Neural crest cell (in vitro differentiated cells): ENCODE measurements at regions not wholly inside any gene's neighbourhood (a gene's known extent, or its start where the extent isn't known, plus 50 kb on each side); places are given as distances from the start of the nearest gene placed in this dataset.
"Not testable (repeated sequence)": the region's sequence is repeated elsewhere in the genome, so short reads cannot be mapped to it uniquely, and the experiment has no call there.

Experiments used
- DNase-seq: peaks from one replicate; pipeline ENCODE4 v3.0.0; 2021; ENCODE audit warnings: low read depth, mixed read lengths, low spot score
- H3K27ac Mint-ChIP-seq: one replicate; pipeline ENCODE4 v1.8.0; 2021; ENCODE audit warnings: mild to moderate bottlenecking, mixed read lengths; ENCODE audit not compliant: unreplicated experiment
- H3K27me3 Mint-ChIP-seq: 2 replicates; pipeline ENCODE4 v1.8.0; 2021; ENCODE audit warnings: low read depth, mild to moderate bottlenecking, mixed read lengths
- H3K36me3 Mint-ChIP-seq: 2 replicates; pipeline ENCODE4 v1.8.0; 2021; ENCODE audit warnings: low read depth, mild to moderate bottlenecking, mixed read lengths
- H3K4me1 Mint-ChIP-seq: 2 replicates; pipeline ENCODE4 v1.8.0; 2021; ENCODE audit warnings: mixed read lengths
- H3K4me3 Mint-ChIP-seq: one replicate; pipeline ENCODE4 v1.8.0; 2021; ENCODE audit warnings: mild to moderate bottlenecking, mixed read lengths
- H3K9me3 Mint-ChIP-seq: 2 replicates; pipeline ENCODE4 v1.8.0; 2021; ENCODE audit warnings: mixed read lengths
- TF ChIP-seq, protein P1 (sequence below): fragments of 200-600 bp; sonication (generic); conservative IDR thresholded peaks from 2 replicates; pipeline ENCODE4 v1.5.0; 2021; ENCODE audit warnings: antibody characterized with exemption, mild to moderate bottlenecking

DNA sequence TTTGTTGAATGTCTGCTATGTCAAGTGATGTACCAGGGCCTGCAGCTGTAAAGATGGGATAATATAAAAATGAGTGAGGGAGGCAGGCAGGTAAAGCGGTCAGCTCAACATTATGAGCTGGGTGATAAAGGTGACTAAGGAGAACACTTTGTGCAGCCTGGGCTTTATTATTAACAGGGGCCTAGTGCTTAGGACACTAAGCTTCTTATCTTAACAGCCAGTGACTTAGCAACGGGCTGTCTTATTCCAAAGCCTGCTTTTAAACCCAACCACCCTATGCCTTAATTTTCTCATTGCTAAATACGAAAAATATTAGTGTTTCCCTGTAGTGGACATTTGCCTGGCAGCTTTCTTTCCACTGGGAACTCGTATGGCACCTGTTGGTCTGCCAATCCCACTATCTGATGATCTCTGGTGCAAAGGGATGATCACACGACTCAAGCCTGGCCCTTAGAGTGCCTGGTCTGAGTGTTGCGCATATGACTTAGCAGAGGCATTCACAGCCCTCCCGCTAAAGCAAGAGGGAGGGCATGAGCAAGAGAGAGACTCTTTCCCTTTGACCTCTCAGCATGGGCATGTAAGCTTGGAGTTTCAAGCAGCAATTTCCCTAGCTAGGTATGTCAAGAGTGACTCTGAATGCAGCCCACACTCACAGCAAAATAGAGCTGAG is 98.6 kb upstream of the PAPPA2 start:
- no peaks in the 10 kb centered on the region for H3K36me3 Mint-ChIP-seq
- no peaks in the 10 kb centered on the region for H3K9me3 Mint-ChIP-seq
- DNase-seq: no peak
- no peak overlapping the region for H3K4me3 Mint-ChIP-seq
- H3K27me3 Mint-ChIP-seq: peaks cover 5% of the 10 kb centered on the region
- TF ChIP-seq, protein P1, sequence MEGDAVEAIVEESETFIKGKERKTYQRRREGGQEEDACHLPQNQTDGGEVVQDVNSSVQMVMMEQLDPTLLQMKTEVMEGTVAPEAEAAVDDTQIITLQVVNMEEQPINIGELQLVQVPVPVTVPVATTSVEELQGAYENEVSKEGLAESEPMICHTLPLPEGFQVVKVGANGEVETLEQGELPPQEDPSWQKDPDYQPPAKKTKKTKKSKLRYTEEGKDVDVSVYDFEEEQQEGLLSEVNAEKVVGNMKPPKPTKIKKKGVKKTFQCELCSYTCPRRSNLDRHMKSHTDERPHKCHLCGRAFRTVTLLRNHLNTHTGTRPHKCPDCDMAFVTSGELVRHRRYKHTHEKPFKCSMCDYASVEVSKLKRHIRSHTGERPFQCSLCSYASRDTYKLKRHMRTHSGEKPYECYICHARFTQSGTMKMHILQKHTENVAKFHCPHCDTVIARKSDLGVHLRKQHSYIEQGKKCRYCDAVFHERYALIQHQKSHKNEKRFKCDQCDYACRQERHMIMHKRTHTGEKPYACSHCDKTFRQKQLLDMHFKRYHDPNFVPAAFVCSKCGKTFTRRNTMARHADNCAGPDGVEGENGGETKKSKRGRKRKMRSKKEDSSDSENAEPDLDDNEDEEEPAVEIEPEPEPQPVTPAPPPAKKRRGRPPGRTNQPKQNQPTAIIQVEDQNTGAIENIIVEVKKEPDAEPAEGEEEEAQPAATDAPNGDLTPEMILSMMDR: no peak
- H3K4me1 Mint-ChIP-seq: no peaks in the 10 kb centered on the region
- no peak overlapping the region for H3K27ac Mint-ChIP-seq

DNA sequence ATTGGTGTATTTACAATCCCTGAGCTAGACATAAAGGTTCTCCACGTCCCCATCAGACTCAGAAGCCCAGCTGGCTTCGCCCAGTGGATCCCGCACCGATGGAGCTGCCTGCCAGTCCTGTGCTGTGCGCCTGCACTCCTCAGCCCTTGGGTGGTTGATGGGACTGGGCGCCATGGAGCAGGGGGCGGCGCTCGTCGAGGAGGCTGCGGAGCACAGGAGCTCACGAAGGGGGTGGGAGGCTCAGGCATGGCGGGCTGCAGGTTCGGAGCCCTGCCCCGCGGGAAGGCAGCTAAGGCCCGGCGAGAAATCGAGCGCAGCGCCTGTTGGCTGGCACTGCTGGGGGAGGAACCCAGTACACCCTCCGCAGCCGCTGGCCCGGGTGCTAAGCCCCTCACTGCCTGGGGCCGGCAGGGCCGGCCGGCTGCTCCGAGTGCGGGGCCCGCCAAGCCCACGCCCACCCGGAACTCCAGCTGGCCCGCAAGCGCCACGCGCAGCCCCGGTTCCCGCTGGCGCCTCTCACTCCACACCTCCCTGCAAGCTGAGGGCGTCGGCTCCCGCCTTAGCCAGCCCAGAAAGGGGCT is 113.8 kb upstream of the PAPPA2 start:
- H3K27ac Mint-ChIP-seq, DNase-seq, H3K4me1 Mint-ChIP-seq, H3K27me3 Mint-ChIP-seq, H3K4me3 Mint-ChIP-seq, H3K36me3 Mint-ChIP-seq: not testable (repeated sequence)
- peaks cover 13% of the 10 kb centered on the region for H3K9me3 Mint-ChIP-seq

DNA sequence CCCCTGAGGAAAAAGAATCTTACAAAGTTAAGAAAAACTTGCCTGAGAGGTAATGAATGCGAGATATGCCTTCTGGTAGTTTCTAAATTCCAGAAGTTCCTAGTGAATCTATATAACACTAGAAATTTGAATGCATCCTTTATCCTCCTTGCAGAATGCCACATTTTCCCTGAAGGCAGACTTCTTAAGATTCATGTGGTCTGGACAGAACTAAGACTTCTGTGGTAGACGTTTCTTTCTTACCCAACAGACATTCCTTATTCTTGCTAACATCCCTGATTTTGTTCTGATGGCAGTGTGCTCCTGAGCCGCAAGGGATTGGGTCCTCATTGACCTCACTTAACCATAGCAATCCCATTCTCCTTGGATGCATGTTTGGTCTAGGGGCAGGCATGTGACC is 121.3 kb upstream of the PAPPA2 start:
- H3K4me1 Mint-ChIP-seq: no peaks in the 10 kb centered on the region
- H3K27ac Mint-ChIP-seq: no peak overlapping the region
- peaks cover 2% of the 10 kb centered on the region for H3K9me3 Mint-ChIP-seq

DNA sequence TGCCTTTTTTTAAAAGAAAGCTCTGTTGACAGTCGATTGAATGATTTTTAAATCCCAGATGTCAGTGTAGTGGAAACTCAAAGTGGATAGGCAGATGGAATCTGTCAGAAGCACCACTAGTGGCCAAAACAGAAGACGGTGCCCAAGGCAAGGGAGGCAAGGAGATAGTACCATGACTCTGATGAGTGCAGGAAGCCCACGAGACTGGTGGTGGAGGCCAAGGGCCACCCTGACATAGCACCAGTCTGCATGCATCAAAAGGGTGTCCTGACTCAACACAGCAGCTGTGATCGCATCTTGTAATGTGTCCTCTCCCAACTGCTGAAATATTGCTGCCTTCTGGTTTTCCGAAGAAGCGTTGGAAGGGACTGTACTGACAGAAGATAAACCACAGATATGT is 124.1 kb upstream of the PAPPA2 start:
- Mint-ChIP-seq H3K27me3 (no peaks in the 10 kb centered on the region), H3K4me1 (no peaks in the 10 kb centered on the region), H3K36me3 (no peaks in the 10 kb centered on the region), H3K4me3 (no peak overlapping the region), H3K9me3 (no peaks in the 10 kb centered on the region), H3K27ac (no peak overlapping the region)
- no peak for DNase-seq
- TF ChIP-seq, protein P1: no peak

More for the DNA sequence above, 121.3 kb upstream of the PAPPA2 start:
- H3K4me3 Mint-ChIP-seq: no peak overlapping the region
- no peaks in the 10 kb centered on the region for H3K36me3 Mint-ChIP-seq
- H3K27me3 Mint-ChIP-seq: no peaks in the 10 kb centered on the region
- TF ChIP-seq, protein P1: no peak
- DNase-seq: no peak

DNA sequence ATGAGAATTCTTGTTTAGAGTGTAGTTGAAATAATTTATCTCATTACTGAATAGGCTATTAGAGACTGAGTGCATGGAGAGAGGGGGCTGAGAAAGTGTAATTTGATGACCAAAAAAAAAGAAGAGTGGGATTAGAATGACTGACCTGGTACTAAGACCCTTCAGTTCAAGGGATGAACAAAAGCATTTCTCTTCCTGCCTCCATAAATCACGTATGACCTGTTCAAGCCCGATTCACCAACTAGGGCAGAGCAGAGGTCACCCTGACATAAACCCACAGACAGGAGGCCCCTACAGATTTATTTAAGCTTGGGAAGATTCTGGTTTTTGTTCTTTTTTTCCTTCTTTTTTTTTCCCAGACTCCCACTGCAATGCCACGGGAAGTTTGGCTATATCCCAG is 123.7 kb upstream of the COP1 start:
- TF ChIP-seq, protein P1: no peak
- peaks cover 6% of the 10 kb centered on the region for H3K4me1 Mint-ChIP-seq
- H3K4me3 Mint-ChIP-seq: no peak overlapping the region
- DNase-seq: no peak
- H3K9me3 Mint-ChIP-seq: no peaks in the 10 kb centered on the region
- H3K27me3 Mint-ChIP-seq: no peaks in the 10 kb centered on the region
- no peaks in the 10 kb centered on the region for H3K36me3 Mint-ChIP-seq
- no peak overlapping the region for H3K27ac Mint-ChIP-seq

DNA sequence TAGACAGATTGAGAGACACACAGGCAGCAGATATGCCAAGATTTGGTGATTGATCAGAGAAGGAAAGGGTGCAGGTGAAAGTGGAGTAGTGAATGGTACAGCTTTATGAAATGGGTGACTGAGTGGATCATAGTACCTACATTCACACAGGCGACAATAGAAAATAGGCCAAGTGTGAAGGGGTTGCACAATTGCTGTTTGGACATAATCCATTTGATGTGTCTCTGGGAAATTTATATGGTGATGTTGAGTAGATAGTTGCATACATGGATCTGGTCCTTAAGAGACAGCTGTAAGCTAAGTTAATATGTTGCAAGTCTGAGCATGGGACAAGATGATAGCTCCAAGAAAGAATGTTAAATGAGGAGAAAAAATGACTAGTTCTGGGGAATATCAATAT is 118.6 kb upstream of the COP1 start:
- no peaks in the 10 kb centered on the region for H3K27me3 Mint-ChIP-seq
- no peak overlapping the region for H3K27ac Mint-ChIP-seq

More for the DNA sequence above, 118.6 kb upstream of the COP1 start:
- Mint-ChIP-seq H3K4me3 (no peak overlapping the region), H3K9me3 (no peaks in the 10 kb centered on the region), H3K36me3 (no peaks in the 10 kb centered on the region), H3K4me1 (peaks cover 4% of the 10 kb centered on the region)
- DNase-seq: no peak
- TF ChIP-seq, protein P1: no peak
